ENCODE measurements at regions not wholly inside any gene's neighbourhood (a gene's known extent, or its start where the extent isn't known, plus 50 kb on each side); places are given as distances from the start of the nearest gene placed in this dataset.
"Not testable (repeated sequence)": the region's sequence is repeated elsewhere in the genome, so short reads cannot be mapped to it uniquely, and the experiment has no call there.

GRCh38 chr17:20654114-20654513 lies 74.6 kb downstream of the CDRT15L2 start:
- TF ChIP-seq BRCA1 (IDR thresholded peaks at IDR 0.05; ENCODE audit: low read depth, low read length); POLR2A (IDR thresholded peaks at IDR 0.05; ENCODE audit: low read depth, low read length); TBL1XR1 (IDR thresholded peaks at IDR 0.05; ENCODE audit: low read depth, low read length); IRF4 (IDR thresholded peaks at IDR 0.05; ENCODE audit: low read depth, low read length); GABPA (IDR thresholded peaks at IDR 0.05; ENCODE audit: low read depth): not testable (repeated sequence)

Data from GM12878 (cell line).